SJSA1 (cell line): ENCODE measurements at regions not wholly inside any gene's neighbourhood (a gene's known extent, or its start where the extent isn't known, plus 50 kb on each side); places are given as distances from the start of the nearest gene placed in this dataset.

ENCODE experiments used
- DNase-seq, 2 experiments: peaks; one replicate each; pipeline ENCODE4 v3.0.0-alpha.2; 2015 to 2020; ENCODE audit warnings: low spot score in 2 of 2, low read depth in 1 of 2
- H3K27ac ChIP-seq: fragments of 250-450 bp; sonication (Bioruptor Pico); 2 replicates; pipeline ENCODE4 v1.5.1; 2020; ENCODE audit warnings: mild to moderate bottlenecking, moderate library complexity
- H3K27me3 ChIP-seq: fragments of 250-450 bp; sonication (Bioruptor Pico); replicated peaks from 2 replicates; pipeline ENCODE4 v1.5.1; 2020; ENCODE audit warnings: mild to moderate bottlenecking, moderate library complexity
- H3K36me3 ChIP-seq: fragments of 250-450 bp; sonication (Bioruptor Pico); 2 replicates; pipeline ENCODE4 v1.5.1; 2020; ENCODE audit warnings: mild to moderate bottlenecking
- H3K4me1 ChIP-seq: fragments of 250-450 bp; sonication (Bioruptor Pico); replicated peaks from 2 replicates; pipeline ENCODE4 v1.6.1; 2021; ENCODE audit warnings: mild to moderate bottlenecking
- H3K4me3 ChIP-seq: fragments of 250-450 bp; sonication (Bioruptor Pico); 2 replicates; pipeline ENCODE4 v1.5.1; 2020; ENCODE audit warnings: mild to moderate bottlenecking
- H3K9me3 ChIP-seq: fragments of 250-450 bp; sonication (Bioruptor Pico); replicated peaks from 2 replicates; pipeline ENCODE4 v1.5.1; 2020; ENCODE audit warnings: mild to moderate bottlenecking

DNA sequence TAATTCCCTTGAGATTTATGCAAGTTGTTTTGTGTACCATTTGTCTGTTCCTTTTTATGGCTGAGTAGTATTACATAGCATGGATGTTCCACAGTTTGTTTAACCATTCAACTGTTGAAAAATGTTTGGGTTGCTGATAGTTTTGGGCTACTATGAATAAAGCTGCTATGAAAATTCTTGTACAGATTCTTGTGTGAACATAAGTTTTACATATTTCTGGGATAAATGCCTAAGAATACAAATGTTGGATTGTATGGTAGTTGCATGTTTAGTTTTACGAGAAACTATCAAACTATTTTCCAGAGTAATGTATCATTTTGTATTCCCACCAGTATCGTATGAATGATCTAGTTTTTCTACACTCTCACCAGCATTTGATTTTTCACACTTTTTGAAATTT lies 407.3 kb downstream of the PLCL1 start:
- no peaks in the 10 kb centered on the region for H3K4me1 ChIP-seq
- no peak for DNase-seq
- no peaks in the 10 kb centered on the region for H3K36me3 ChIP-seq
- no peak overlapping the region for H3K4me3 ChIP-seq
- no peaks in the 10 kb centered on the region; the same call in 1 of the 2 replicates for H3K27me3 ChIP-seq
- no peaks in the 10 kb centered on the region for H3K9me3 ChIP-seq
- no peak overlapping the region for H3K27ac ChIP-seq

DNA sequence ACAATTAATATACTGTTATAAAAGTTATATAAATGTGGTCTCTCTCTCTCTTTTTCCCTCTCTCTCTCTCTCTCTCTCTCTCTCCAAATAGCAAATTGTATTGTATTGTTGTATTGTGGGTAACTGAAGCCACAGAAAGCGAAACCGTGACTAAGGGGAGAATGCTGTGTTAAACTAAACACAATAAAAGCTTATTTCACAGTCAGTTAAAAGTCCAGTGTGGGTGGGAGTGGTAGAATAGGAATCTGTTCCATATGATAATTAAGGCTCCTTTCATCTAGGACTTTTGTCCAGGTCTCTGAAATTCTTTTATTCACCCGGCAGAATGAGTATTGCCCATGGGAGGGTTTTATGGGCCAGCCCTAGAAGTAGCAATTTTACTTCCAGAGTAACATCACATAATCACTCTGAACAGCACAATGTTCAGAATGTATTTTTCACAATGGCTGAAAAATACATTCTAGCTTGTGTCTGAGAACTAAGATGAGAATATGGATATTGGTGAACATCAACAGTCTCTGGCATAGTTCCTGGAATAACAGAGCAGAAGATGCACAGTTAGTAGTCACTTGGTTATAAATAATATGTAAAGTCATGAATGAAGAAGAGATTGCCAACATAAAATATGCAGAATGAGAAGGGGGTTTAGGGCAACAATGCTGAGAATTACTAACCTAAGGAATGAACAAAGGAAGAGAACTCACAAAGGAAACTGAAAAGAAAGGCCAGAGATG lies 399.1 kb downstream of the PLCL1 start:
- Histone ChIP-seq H3K27me3 (no peaks in the 10 kb centered on the region), H3K36me3 (no peaks in the 10 kb centered on the region), H3K4me3 (no peak overlapping the region), H3K27ac (no peak overlapping the region), H3K4me1 (no peaks in the 10 kb centered on the region), H3K9me3 (no peaks in the 10 kb centered on the region)
- DNase-seq: no peak
